Osteocyte (in vitro differentiated cells): ENCODE measurements at regions not wholly inside any gene's neighbourhood (a gene's known extent, or its start where the extent isn't known, plus 50 kb on each side); places are given as distances from the start of the nearest gene placed in this dataset.

ENCODE experiments used
- DNase-seq: peaks from one replicate; pipeline ENCODE4 v3.0.0; 2021; ENCODE audit warnings: mixed read lengths; ENCODE audit not compliant: unreplicated experiment; ENCODE audit errors: extremely low spot score
- H3K27ac Mint-ChIP-seq: one replicate; pipeline ENCODE4 v1.8.0; 2021; ENCODE audit warnings: mild to moderate bottlenecking, mixed read lengths; ENCODE audit not compliant: unreplicated experiment
- H3K27me3 Mint-ChIP-seq: one replicate; pipeline ENCODE4 v1.8.0; 2021; ENCODE audit warnings: mixed read lengths; ENCODE audit not compliant: unreplicated experiment
- H3K36me3 Mint-ChIP-seq: one replicate; pipeline ENCODE4 v1.8.0; 2021; ENCODE audit warnings: mixed read lengths; ENCODE audit not compliant: unreplicated experiment
- H3K4me1 Mint-ChIP-seq: one replicate; pipeline ENCODE4 v1.8.0; 2021; ENCODE audit warnings: mixed read lengths; ENCODE audit not compliant: unreplicated experiment
- H3K4me3 Mint-ChIP-seq: one replicate; pipeline ENCODE4 v1.8.0; 2021; ENCODE audit warnings: mild to moderate bottlenecking, moderate library complexity, mixed read lengths; ENCODE audit not compliant: unreplicated experiment
- H3K9me3 Mint-ChIP-seq: one replicate; pipeline ENCODE4 v1.8.0; 2021; ENCODE audit warnings: mixed read lengths; ENCODE audit not compliant: unreplicated experiment
- TF ChIP-seq, protein P1 (sequence below): fragments of 200-600 bp; sonication (generic); IDR thresholded peaks from 2 replicates; pipeline ENCODE4 v1.5.0; 2021; ENCODE audit warnings: antibody characterized with exemption, mild to moderate bottlenecking, moderate library complexity

GRCh38 chr3:40850861-40851260 lies 326.1 kb downstream of the ZNF621 start:
- Mint-ChIP-seq H3K4me3 (no peak overlapping the region), H3K27me3 (no peaks in the 10 kb centered on the region), H3K9me3 (no peaks in the 10 kb centered on the region), H3K36me3 (no peaks in the 10 kb centered on the region), H3K27ac (no peak overlapping the region), H3K4me1 (peaks cover 4% of the 10 kb centered on the region)
- TF ChIP-seq, protein P1, sequence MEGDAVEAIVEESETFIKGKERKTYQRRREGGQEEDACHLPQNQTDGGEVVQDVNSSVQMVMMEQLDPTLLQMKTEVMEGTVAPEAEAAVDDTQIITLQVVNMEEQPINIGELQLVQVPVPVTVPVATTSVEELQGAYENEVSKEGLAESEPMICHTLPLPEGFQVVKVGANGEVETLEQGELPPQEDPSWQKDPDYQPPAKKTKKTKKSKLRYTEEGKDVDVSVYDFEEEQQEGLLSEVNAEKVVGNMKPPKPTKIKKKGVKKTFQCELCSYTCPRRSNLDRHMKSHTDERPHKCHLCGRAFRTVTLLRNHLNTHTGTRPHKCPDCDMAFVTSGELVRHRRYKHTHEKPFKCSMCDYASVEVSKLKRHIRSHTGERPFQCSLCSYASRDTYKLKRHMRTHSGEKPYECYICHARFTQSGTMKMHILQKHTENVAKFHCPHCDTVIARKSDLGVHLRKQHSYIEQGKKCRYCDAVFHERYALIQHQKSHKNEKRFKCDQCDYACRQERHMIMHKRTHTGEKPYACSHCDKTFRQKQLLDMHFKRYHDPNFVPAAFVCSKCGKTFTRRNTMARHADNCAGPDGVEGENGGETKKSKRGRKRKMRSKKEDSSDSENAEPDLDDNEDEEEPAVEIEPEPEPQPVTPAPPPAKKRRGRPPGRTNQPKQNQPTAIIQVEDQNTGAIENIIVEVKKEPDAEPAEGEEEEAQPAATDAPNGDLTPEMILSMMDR, result no peak
- DNase-seq, result peak; percentile 13

DNA sequence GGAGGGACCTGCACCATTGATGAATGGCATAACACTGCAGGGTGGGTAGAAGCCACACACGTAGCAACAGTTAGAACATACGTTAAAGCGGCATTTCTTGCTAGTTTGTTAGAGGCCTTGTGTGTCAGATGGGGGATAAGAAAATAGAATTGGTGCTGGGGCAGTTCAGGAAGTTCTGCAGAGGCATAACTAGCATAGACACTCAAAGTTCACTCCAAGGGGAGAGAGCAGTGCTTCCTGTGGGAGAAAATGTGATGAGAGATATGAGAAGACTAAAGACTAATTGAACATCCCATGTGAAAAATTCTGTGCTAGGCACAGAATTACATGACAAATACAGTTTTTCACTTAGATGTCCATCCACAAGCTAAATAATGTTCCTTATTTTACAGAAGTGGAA lies 327.1 kb downstream of the ZNF621 start:
- TF ChIP-seq, protein P1, result no peak
- Mint-ChIP-seq H3K9me3 (no peaks in the 10 kb centered on the region), H3K36me3 (no peaks in the 10 kb centered on the region), H3K27ac (no peak overlapping the region), H3K27me3 (peaks cover 3% of the 10 kb centered on the region), H3K4me3 (no peak overlapping the region), H3K4me1 (peaks cover 4% of the 10 kb centered on the region)
- peak; percentile 7 for DNase-seq

- Mint-ChIP-seq H3K27me3 (peaks cover 3% of the 10 kb centered on the region), H3K9me3 (no peaks in the 10 kb centered on the region), H3K27ac (no peak overlapping the region), H3K36me3 (no peaks in the 10 kb centered on the region), H3K4me3 (no peak overlapping the region), H3K4me1 (no peaks in the 10 kb centered on the region)
- TF ChIP-seq, protein P1, result no peak
- no peak for DNase-seq
Measured at GRCh38 chr3:40852712-40853111, 328.0 kb downstream of the ZNF621 start.

DNA sequence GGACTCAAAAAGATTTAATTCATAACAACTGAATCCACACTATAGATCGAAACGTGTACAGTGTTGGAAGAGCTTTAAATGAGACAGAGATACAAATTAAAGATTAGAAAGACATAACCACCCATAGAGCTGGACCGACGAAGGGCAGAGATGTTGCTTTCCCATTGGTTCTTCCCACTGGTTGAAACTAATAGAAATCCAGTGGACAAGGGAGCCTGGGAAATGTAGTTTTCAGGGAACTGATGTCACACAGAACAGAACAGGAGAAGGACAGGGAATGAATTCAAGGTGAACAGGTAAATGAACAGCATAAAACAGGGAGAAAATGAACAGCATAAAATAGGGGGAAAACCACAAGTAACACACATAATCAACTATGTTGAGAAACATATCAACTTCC lies 328.7 kb downstream of the ZNF621 start:
- Mint-ChIP-seq H3K36me3 (no peaks in the 10 kb centered on the region), H3K9me3 (no peaks in the 10 kb centered on the region), H3K4me1 (no peaks in the 10 kb centered on the region), H3K4me3 (no peak overlapping the region), H3K27ac (no peak overlapping the region), H3K27me3 (peaks cover 3% of the 10 kb centered on the region)
- TF ChIP-seq, protein P1, result no peak
- DNase-seq, result peak; percentile 25

- DNase-seq, result no peak
- Mint-ChIP-seq H3K4me1 (no peaks in the 10 kb centered on the region), H3K27me3 (peaks cover 3% of the 10 kb centered on the region), H3K27ac (no peak overlapping the region), H3K4me3 (no peak overlapping the region), H3K36me3 (no peaks in the 10 kb centered on the region), H3K9me3 (no peaks in the 10 kb centered on the region)
- TF ChIP-seq, protein P1, result no peak
Measured at GRCh38 chr3:40855871-40856270, 331.1 kb downstream of the ZNF621 start.
